GM21381 (cell line): ENCODE measurements at regions not wholly inside any gene's neighbourhood (a gene's known extent, or its start where the extent isn't known, plus 50 kb on each side); places are given as distances from the start of the nearest gene placed in this dataset.

ENCODE experiments used
- ATAC-seq: cut with Tn5 transposase; IDR thresholded peaks from one replicate; pipeline ENCODE4 v1.9.1; 2021; ENCODE audit warnings: mild to moderate bottlenecking, moderate library complexity; ENCODE audit not compliant: unreplicated experiment

- no peak for ATAC-seq
Observed at GRCh38 chrX:140848800-140849199, 139.2 kb downstream of the LINC00632 start.

- ATAC-seq = no peak
Observed at GRCh38 chrX:140860718-140861117, 141.7 kb upstream of the SPANXB1 start.

- ATAC-seq = no peak
Observed at GRCh38 chrX:140866446-140866845, 135.9 kb upstream of the SPANXB1 start.

GRCh38 chrX:140912606-140913005, 89.8 kb upstream of the SPANXB1 start:
- ATAC-seq = no peak

- no peak for ATAC-seq
Observed at GRCh38 chrX:140913802-140914501, 88.4 kb upstream of the SPANXB1 start.

- ATAC-seq = no peak
Observed at GRCh38 chrX:140916872-140917271, 85.5 kb upstream of the SPANXB1 start.

GRCh38 chrX:140917354-140918115, 84.9 kb upstream of the SPANXB1 start:
- ATAC-seq = no peak

GRCh38 chrX:140918398-140919038, 83.9 kb upstream of the SPANXB1 start:
- ATAC-seq = peak; percentile 77

GRCh38 chrX:140920416-140920815, 82.0 kb upstream of the SPANXB1 start:
- ATAC-seq = no peak

- ATAC-seq = no peak
Observed at GRCh38 chrX:140923118-140923517, 79.3 kb upstream of the SPANXB1 start.

GRCh38 chrX:140928739-140929138, 73.7 kb upstream of the SPANXB1 start:
- no peak for ATAC-seq

- no peak for ATAC-seq
Observed at GRCh38 chrX:140933016-140933415, 69.4 kb upstream of the SPANXB1 start.

GRCh38 chrX:140933874-140934655, 68.3 kb upstream of the SPANXB1 start:
- ATAC-seq = no peak

- ATAC-seq = no peak
Observed at GRCh38 chrX:140943513-140943912, 58.9 kb upstream of the SPANXB1 start.

- no peak for ATAC-seq
Observed at GRCh38 chrX:140944710-140945109, 57.7 kb upstream of the SPANXB1 start.

- ATAC-seq = no peak
Observed at GRCh38 chrX:140948827-140949226, 53.6 kb upstream of the SPANXB1 start.

- ATAC-seq = no peak
Observed at GRCh38 chrX:140949233-140949632, 53.2 kb upstream of the SPANXB1 start.
